ENCODE measurements at regions not wholly inside any gene's neighbourhood (a gene's known extent, or its start where the extent isn't known, plus 50 kb on each side); places are given as distances from the start of the nearest gene placed in this dataset.
"Not testable (repeated sequence)": the region's sequence is repeated elsewhere in the genome, so short reads cannot be mapped to it uniquely, and the experiment has no call there.

DNA sequence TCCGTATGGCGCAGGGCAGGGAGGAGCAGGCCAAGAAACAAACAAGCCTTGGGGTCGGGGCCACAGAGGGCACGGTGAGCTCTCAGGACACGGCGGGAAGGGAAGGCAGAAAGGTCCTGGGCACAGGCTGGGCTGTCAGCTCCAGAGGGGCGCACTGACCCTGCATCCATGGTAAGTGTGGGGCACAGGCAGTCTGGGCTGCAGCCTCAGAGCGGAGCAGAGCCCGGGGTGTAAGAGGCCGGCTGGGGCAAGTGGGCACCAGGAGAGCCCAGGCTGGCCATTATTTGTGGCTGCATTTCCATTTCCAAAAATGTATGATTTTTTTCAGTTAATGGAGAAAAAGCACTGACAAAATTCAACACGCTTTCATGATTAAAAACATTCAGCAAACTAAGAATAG is 188.8 kb upstream of the PRKX start:
- not testable (repeated sequence) for H3K4me3 ChIP-seq (ENCODE audit: low read depth, low read length)

DNA sequence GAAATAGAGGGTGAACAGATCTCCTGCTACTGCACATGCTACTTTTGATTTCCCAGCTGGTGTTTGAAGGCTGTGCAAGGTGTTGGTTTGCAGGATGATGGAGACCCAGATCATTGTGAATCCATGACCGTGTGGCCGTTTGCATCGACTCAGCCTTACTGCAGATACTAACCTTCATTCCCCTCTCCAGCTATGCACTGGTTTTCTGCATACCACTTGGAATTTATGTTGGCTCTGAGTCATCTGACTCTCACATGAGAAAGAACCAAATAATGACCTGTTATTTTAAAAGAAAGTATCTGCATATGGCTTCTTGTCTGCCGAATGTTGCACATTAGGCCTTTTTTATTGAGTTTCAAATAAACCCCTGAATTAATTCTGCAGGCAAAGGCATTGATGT is 183.3 kb upstream of the PRKX start:
- not testable (repeated sequence) for H3K4me3 ChIP-seq (ENCODE audit: low read depth, low read length)

DNA sequence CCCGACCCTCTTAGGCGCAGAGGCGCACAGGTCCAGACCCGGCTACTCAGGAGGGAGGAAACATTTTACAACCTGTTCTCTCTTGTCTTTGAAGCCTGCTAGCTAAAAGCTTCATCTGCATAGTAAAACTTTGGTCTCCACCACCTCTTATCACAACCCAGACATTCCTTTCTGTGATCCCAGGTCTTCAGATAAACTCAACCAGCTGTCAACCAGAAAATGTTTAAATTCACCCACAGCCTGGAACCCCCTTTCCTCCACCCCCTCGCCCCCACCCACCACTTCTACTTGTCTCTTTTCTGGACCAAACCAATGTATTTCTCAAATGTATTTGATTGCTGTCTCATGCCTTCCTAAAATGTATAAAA is 169.1 kb upstream of the PRKX start:
- not testable (repeated sequence) for H3K4me3 ChIP-seq (ENCODE audit: low read depth, low read length)

DNA sequence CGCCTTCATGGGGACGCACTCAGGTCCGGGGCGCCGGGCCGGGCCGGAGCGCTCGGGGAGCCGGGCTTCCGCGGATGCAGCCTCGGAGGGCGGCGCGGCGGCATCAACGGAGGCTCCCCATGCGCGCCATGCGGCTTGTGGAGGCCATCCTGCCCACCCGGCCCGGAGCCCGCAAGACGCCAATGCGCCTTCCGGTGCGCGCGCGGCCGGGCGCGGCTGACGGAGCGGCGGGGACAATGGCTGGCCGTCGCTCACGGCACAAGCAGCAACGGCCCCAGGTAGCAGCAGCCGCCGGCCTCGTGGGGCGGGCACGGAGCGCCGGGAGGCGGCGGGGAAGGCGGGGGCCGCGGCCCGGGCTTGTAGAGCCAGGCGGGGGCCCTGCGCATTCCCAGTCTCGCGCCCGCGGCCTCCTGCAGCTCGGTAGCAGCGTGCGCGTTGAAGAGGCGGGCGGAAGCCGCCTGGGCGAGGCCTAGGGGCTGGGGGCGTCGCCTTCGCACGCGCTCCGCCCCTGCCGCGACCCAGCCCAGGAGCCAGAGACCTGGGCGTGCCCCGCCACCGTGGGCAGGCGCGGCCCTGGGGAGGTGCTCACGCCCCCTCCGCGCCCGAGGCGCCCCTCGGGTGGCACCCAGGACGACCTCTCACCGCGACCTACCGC is 168.6 kb upstream of the PRKX start:
- H3K4me3 ChIP-seq (ENCODE audit: low read depth, low read length), result not testable (repeated sequence)

DNA sequence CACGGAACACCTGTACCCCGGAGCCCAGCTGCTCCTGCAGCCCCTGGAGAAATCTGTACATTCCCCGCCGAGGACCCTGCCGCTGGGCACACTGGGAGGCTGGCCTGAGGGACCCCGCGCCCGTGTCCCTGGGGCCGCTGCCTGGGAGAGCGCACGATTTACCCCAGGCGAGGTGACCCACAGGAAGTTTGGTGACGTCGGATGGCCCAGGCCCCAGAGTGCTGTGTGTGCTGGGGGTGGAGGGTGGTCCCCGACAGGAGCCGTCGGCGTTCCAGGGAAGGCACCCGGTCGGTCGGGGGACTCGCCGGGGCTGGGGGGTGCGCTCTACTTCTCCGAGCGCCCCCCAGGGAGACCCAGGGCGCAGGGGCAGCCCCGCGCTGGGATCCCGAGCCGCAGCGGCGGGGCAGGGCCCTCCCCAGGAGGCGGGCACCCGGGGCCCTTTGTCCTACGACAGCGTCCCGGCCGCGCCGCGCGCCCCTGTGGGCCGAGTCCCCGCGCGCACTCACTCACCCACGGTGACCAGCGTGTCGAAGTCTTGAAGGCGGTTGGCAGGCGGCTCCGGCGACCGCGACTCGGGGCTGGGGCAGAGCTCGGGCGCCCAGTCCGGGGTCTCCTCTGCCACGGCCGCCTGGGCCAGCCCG is 167.9 kb upstream of the PRKX start:
- H3K4me3 ChIP-seq (ENCODE audit: low read depth, low read length), result not testable (repeated sequence)

DNA sequence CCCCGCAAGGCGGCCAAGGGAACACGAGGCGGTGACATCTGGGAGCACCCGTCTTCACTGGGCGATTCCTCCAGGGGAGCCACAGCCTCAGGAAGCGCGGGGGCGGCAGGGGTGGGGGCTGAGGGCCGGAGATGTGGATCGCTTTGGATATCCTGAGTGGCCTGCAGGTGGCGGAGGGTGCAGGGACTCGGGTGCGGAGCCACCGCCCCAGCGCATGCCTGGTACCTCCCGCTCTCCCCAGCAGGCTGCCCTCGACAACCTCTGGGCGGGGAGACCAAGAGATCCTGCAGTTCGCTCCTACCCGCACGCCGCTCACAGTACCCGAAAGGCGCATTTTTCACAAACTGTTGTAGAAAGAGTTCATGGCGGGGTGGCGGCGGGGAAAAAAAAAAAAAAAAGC is 162.9 kb upstream of the PRKX start:
- not testable (repeated sequence) for H3K4me3 ChIP-seq (ENCODE audit: low read depth, low read length)

DNA sequence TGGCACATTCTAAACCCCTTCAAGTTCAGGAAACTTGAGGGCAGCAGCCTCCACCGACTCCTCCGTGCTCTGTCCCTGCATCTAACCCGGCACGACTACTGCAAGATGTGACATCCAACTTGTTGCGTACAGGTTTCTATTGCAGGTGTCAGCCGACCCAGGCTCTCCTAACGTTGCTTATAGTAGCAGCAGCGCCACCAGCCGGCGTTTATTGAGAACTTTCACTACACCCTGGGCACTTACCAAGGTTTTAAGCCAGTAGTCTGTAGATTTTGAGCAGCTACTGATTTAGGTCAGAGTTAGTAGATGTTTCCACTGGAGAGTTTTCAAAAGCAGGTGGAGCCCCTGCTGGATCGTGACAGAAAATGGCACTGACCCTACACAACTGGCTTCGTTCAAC is 162.2 kb upstream of the PRKX start:
- not testable (repeated sequence) for H3K4me3 ChIP-seq (ENCODE audit: low read depth, low read length)

DNA sequence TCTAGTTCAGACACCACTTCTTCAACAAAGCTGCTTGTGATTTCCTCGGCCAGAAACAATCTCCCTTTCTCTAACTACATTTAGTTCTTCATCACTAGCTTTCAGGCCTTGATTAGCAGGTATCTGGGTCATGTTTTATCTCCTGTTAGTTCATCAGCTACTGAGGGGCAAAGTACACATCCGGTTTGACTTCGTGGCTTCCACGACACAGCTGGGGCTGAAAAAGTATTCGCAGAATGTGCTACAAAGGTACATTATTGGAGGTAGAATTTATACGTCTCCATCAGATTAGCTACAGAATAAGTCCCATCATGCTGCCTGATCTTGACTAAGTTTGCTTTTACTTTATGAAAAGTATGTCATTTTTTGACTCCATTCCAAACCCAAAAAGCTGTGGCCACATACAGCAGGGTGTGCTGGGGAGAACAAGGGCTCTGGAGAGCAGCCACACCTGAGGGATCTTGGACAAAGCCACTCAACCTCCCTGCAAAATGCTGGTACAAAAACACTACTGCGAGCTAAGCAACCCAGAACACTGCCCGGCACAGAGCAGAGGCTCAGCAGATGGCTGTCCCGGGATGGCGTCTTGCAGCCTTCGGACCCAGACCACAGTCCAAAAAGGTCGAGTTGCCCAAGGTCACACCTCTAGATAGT is 158.9 kb upstream of the PRKX start:
- not testable (repeated sequence) for H3K4me3 ChIP-seq (ENCODE audit: low read depth, low read length)

DNA sequence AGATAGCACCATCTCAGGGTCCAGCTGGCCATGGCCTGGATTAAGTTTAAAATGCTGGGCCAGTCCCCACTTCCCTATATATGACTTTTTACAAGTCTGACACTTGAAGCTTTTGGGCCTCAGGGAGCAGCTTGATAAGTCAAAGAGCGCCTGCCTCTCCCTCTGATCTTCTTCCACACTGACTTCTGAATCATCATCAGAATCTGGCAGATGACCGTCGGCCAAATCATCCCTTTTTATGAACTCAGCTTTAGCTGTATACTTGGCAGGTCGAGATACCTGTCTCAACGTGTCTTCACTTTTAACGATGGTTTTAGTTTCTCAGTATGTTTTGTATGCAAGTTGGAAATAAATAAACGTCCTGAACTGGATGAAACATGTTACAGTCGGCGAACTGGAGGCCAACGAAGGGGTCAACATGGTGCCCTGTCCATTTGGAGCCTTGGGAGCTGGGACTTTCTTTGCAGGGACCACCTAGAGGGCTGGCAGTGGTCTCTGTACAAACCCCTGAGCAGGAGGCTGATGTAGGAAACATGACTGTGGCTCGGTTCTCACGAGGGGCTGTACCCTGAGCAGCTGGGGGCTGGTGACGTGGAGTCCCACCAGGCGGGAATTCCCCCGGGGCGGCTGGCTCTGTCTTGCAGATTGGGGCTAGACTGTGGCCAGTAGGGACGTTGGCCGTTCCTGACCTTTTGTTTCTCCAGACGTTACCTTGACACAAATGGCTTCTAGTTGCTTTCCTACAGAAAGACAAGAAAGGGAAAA is 153.8 kb upstream of the PRKX start:
- H3K4me3 ChIP-seq (ENCODE audit: low read depth, low read length), result not testable (repeated sequence)

DNA sequence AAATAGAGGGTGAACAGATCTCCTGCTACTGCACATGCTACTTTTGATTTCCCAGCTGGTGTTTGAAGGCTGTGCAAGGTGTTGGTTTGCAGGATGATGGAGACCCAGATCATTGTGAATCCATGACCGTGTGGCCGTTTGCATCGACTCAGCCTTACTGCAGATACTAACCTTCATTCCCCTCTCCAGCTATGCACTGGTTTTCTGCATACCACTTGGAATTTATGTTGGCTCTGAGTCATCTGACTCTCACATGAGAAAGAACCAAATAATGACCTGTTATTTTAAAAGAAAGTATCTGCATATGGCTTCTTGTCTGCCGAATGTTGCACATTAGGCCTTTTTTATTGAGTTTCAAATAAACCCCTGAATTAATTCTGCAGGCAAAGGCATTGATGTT is 144.9 kb upstream of the PRKX start:
- H3K4me3 ChIP-seq (ENCODE audit: low read depth, low read length), result not testable (repeated sequence)

DNA sequence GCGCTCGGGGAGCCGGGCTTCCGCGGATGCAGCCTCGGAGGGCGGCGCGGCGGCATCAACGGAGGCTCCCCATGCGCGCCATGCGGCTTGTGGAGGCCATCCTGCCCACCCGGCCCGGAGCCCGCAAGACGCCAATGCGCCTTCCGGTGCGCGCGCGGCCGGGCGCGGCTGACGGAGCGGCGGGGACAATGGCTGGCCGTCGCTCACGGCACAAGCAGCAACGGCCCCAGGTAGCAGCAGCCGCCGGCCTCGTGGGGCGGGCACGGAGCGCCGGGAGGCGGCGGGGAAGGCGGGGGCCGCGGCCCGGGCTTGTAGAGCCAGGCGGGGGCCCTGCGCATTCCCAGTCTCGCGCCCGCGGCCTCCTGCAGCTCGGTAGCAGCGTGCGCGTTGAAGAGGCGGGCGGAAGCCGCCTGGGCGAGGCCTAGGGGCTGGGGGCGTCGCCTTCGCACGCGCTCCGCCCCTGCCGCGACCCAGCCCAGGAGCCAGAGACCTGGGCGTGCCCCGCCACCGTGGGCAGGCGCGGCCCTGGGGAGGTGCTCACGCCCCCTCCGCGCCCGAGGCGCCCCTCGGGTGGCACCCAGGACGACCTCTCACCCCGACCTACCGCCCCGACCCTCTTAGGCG is 130.2 kb upstream of the PRKX start:
- not testable (repeated sequence) for H3K4me3 ChIP-seq (ENCODE audit: low read depth, low read length)

DNA sequence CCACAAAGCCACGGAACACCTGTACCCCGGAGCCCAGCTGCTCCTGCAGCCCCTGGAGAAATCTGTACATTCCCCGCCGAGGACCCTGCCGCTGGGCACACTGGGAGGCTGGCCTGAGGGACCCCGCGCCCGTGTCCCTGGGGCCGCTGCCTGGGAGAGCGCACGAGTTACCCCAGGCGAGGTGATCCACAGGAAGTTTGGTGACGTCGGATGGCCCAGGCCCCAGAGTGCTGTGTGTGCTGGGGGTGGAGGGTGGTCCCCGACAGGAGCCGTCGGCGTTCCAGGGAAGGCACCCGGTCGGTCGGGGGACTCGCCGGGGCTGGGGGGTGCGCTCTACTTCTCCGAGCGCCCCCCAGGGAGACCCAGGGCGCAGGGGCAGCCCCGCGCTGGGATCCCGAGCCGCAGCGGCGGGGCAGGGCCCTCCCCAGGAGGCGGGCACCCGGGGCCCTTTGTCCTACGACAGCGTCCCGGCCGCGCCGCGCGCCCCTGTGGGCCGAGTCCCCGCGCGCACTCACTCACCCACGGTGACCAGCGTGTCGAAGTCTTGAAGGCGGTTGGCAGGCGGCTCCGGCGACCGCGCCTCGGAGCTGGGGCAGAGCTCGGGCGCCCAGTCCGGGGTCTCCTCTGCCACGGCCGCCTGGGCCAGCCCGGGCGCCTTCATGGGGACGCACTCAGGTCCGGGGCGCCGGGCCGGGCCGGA is 129.5 kb upstream of the PRKX start:
- peak overlapping the region; percentile 32; the same call in 1 of the 2 replicates for H3K4me3 ChIP-seq (ENCODE audit: low read depth, low read length)

DNA sequence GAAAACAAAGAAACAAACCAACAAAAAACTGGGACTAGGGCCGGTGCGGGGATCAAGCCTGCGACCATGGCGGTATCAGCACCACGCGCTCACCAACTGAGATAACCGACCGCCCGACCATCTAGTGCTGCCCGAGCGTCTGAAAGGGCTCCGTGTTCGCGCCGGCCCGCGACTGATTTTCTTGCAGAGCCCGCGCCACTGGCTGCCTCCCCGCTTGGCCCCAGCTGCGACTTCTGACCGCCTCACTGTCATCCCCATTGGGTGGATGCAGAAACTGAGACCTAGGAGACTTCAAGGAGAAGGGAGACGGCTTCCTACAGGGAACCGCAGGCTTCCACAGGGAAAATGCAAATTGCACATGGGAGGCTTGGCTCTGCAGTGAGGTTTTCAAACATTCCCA is 125.3 kb upstream of the PRKX start:
- H3K4me3 ChIP-seq (ENCODE audit: low read depth, low read length), result not testable (repeated sequence)

DNA sequence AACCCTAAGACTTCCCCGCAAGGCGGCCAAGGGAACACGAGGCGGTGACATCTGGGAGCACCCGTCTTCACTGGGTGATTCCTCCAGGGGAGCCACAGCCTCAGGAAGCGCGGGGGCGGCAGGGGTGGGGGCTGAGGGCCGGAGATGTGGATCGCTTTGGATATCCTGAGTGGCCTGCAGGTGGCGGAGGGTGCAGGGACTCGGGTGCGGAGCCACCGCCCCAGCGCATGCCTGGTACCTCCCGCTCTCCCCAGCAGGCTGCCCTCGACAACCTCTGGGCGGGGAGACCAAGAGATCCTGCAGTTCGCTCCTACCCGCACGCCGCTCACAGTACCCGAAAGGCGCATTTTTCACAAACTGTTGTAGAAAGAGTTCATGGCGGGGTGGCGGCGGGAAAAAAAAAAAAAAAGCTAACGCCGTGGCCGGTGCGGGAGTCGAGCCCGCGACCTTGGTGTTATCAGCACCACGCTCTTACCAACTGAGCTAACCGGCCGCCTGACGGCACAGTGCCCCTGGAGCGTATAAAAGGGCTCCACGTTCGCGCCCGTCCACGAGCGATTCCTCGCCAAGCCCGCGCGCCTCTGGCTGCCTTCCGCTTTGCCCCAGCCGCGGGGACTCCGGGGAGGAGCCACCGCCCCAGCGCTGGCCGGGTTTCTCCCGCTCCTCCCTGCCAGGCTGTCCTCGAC is 124.7 kb upstream of the PRKX start:
- H3K4me3 ChIP-seq (ENCODE audit: low read depth, low read length), result not testable (repeated sequence)

DNA sequence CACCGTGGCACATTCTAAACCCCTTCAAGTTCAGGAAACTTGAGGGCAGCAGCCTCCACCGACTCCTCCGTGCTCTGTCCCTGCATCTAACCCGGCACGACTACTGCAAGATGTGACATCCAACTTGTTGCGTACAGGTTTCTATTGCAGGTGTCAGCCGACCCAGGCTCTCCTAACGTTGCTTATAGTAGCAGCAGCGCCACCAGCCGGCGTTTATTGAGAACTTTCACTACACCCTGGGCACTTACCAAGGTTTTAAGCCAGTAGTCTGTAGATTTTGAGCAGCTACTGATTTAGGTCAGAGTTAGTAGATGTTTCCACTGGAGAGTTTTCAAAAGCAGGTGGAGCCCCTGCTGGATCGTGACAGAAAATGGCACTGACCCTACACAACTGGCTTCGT is 123.8 kb upstream of the PRKX start:
- not testable (repeated sequence) for H3K4me3 ChIP-seq (ENCODE audit: low read depth, low read length)

DNA sequence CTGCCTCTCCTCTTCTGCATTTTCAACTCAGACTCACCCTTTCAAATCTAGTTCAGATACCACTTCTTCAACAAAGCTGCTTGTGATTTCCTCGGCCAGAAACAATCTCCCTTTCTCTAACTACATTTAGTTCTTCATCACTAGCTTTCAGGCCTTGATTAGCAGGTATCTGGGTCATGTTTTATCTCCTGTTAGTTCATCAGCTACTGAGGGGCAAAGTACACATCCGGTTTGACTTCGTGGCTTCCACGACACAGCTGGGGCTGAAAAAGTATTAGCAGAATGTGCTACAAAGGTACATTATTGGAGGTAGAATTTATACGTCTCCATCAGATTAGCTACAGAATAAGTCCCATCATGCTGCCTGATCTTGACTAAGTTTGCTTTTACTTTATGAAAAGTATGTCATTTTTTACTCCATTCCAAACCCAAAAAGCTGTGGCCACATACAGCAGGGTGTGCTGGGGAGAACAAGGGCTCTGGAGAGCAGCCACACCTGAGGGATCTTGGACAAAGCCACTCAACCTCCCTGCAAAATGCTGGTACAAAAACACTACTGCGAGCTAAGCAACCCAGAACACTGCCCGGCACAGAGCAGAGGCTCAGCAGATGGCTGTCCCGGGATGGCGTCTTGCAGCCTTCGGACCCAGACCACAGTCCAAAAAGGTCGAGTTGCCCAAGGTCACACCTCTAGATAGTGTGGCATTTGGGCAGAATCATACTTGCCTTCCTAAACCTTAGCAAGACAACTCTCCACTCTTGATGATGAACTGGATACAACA is 120.5 kb upstream of the PRKX start:
- not testable (repeated sequence) for H3K4me3 ChIP-seq (ENCODE audit: low read depth, low read length)

DNA sequence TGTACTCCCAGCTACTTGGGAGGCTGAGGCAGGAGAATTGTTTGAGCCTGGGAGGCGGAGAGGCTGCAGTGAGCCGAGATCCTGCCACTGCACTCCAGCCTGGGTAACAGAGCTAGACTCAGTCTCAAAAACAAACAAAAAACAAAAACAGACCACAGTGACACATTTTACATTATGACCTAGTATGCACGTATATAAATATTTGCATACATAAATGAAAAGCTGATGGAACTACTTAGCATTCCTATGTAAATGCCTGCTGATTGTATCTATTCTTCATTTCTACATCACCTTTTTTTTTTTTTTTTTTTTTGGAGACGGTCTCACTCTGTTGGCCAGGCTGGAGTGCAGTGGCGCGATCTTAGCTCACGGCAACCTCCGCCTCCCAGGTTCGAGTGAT is 116.6 kb upstream of the PRKX start:
- H3K4me3 ChIP-seq (ENCODE audit: low read depth, low read length), result not testable (repeated sequence)

DNA sequence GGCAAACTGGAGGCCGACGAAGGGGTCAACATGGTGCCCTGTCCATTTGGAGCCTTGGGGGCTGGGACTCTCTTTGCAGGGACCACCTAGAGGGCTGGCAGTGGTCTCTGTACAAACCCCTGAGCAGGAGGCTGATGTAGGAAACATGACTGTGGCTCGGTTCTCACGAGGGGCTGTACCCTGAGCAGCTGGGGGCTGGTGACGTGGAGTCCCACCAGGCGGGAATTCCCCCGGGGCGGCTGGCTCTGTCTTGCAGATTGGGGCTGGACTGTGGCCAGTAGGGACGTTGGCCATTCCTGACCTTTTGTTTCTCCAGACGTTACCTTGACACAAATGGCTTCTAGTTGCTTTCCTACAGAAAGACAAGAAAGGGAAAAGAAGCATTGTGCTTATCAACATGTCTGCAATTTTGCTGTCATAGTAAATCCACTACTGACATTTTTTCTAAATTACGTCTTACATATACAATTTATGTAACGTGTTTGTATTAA is 115.6 kb upstream of the PRKX start:
- H3K4me3 ChIP-seq (ENCODE audit: low read depth, low read length), result not testable (repeated sequence)

Measured in WI38 (cell line).